DND-41 (cell line): ENCODE measurements at regions not wholly inside any gene's neighbourhood (a gene's known extent, or its start where the extent isn't known, plus 50 kb on each side); places are given as distances from the start of the nearest gene placed in this dataset.

Source experiments
- EZH2 ChIP-seq: IDR thresholded peaks from 3 replicates; pipeline ENCODE4 v1.6.1; 2012; ENCODE audit warnings: borderline replicate concordance, low read depth, mild to moderate bottlenecking, moderate library complexity, low read length, inconsistent platforms; ENCODE audit not compliant: severe bottlenecking
- TF ChIP-seq, protein P1 (sequence below): IDR thresholded peaks from 2 replicates; pipeline ENCODE4 v1.5.1; 2012; ENCODE audit warnings: borderline replicate concordance, low read length, moderate library complexity, mild to moderate bottlenecking; ENCODE audit not compliant: poor library complexity, severe bottlenecking; ENCODE audit errors: extremely low read depth

DNA sequence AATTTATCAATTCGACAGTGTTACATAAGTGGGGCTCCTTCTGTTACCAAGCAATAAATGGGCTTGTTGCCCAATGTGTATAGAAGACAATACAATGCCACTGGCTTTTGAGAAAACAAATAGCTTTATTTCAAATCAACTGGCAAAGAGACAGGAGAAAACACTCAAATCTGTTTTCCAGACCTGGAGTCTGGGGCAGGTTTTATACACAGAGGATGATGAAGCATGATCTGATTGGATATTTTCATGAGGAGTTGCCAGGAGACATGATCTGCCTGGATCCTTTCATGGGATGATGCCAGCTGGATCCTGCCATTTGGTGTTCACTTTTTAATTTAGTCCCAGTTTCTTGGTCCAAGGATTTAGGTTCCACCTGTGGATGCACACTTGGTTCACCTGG, 287.9 kb downstream of the CXXC4 start:
- TF ChIP-seq EZH2, result no peak
- TF ChIP-seq, protein P1, sequence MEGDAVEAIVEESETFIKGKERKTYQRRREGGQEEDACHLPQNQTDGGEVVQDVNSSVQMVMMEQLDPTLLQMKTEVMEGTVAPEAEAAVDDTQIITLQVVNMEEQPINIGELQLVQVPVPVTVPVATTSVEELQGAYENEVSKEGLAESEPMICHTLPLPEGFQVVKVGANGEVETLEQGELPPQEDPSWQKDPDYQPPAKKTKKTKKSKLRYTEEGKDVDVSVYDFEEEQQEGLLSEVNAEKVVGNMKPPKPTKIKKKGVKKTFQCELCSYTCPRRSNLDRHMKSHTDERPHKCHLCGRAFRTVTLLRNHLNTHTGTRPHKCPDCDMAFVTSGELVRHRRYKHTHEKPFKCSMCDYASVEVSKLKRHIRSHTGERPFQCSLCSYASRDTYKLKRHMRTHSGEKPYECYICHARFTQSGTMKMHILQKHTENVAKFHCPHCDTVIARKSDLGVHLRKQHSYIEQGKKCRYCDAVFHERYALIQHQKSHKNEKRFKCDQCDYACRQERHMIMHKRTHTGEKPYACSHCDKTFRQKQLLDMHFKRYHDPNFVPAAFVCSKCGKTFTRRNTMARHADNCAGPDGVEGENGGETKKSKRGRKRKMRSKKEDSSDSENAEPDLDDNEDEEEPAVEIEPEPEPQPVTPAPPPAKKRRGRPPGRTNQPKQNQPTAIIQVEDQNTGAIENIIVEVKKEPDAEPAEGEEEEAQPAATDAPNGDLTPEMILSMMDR, result no peak
